Panc1 (cell line): ENCODE measurements at regions not wholly inside any gene's neighbourhood (a gene's known extent, or its start where the extent isn't known, plus 50 kb on each side); places are given as distances from the start of the nearest gene placed in this dataset.

Source experiments
- POLR2AphosphoS5 ChIP-seq: IDR thresholded peaks from 2 replicates; pipeline ENCODE4 v1.6.1; 2012; ENCODE audit warnings: mild to moderate bottlenecking, low read depth, low read length, moderate library complexity
- TCF7L2 ChIP-seq: IDR thresholded peaks from 2 replicates; pipeline ENCODE4 v1.6.1; 2011; ENCODE audit warnings: mild to moderate bottlenecking, low read depth, low read length, inconsistent platforms
- TF ChIP-seq, protein P1 (sequence below): fragments of 450-650 bp; IDR thresholded peaks from 2 replicates; pipeline ENCODE4 v1.5.1; 2017; ENCODE audit warnings: mild to moderate bottlenecking
- TF ChIP-seq, protein P2 (sequence below), 2 experiments: IDR thresholded peaks; 2 replicates each; pipeline ENCODE4 v1.6.1; 2011 to 2012; ENCODE audit warnings: low read depth in 2 of 2, control low read depth in 1 of 2, low read length in 1 of 2, mild to moderate bottlenecking in 1 of 2, moderate library complexity in 1 of 2; ENCODE audit not compliant: insufficient read depth in 1 of 2

DNA sequence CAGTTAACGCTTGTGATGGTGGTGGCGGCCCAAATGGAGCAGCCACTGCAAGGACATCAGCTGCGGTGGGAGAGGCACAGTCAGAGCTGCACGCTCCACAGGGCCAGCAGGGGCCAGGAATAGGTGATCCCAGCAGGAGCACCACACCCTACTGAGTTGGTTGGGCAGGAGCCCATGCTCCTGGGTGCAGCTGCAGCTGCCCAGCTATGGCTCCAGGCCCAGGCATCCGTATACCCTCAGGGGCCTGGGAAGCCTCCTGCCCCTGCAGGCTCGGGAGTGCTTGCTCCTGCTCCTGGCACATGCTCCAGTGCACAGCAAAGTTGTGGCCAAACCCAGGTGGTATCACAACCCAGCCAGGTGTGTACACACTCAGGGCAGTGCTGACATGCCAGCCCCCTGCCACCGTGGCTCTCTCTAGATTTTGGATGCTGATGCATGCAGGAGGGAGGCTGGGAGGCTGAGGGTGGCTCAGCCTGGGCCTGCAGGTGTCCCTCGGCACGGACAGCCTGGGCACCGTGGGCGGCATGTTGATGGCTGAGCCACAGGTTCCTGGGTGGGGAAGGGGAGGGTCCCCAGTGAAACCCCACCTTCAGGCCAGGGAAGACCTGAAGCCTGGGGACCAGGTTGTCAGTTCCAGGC lies 150.2 kb downstream of the CXXC4 start:
- TF ChIP-seq, protein P1, sequence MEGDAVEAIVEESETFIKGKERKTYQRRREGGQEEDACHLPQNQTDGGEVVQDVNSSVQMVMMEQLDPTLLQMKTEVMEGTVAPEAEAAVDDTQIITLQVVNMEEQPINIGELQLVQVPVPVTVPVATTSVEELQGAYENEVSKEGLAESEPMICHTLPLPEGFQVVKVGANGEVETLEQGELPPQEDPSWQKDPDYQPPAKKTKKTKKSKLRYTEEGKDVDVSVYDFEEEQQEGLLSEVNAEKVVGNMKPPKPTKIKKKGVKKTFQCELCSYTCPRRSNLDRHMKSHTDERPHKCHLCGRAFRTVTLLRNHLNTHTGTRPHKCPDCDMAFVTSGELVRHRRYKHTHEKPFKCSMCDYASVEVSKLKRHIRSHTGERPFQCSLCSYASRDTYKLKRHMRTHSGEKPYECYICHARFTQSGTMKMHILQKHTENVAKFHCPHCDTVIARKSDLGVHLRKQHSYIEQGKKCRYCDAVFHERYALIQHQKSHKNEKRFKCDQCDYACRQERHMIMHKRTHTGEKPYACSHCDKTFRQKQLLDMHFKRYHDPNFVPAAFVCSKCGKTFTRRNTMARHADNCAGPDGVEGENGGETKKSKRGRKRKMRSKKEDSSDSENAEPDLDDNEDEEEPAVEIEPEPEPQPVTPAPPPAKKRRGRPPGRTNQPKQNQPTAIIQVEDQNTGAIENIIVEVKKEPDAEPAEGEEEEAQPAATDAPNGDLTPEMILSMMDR, result no peak
- TF ChIP-seq, protein P2, sequence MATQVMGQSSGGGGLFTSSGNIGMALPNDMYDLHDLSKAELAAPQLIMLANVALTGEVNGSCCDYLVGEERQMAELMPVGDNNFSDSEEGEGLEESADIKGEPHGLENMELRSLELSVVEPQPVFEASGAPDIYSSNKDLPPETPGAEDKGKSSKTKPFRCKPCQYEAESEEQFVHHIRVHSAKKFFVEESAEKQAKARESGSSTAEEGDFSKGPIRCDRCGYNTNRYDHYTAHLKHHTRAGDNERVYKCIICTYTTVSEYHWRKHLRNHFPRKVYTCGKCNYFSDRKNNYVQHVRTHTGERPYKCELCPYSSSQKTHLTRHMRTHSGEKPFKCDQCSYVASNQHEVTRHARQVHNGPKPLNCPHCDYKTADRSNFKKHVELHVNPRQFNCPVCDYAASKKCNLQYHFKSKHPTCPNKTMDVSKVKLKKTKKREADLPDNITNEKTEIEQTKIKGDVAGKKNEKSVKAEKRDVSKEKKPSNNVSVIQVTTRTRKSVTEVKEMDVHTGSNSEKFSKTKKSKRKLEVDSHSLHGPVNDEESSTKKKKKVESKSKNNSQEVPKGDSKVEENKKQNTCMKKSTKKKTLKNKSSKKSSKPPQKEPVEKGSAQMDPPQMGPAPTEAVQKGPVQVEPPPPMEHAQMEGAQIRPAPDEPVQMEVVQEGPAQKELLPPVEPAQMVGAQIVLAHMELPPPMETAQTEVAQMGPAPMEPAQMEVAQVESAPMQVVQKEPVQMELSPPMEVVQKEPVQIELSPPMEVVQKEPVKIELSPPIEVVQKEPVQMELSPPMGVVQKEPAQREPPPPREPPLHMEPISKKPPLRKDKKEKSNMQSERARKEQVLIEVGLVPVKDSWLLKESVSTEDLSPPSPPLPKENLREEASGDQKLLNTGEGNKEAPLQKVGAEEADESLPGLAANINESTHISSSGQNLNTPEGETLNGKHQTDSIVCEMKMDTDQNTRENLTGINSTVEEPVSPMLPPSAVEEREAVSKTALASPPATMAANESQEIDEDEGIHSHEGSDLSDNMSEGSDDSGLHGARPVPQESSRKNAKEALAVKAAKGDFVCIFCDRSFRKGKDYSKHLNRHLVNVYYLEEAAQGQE (IDR thresholded peaks at IDR 0.05; ENCODE audit: insufficient read depth in 1 of 2, low read depth in 2 of 2, low read length in 1 of 2), result no peak
- TF ChIP-seq POLR2AphosphoS5, result no peak
- TF ChIP-seq TCF7L2, result no peak
